Left cardiac atrium (tissue), 4 donors: ENCODE measurements at regions not wholly inside any gene's neighbourhood (a gene's known extent, or its start where the extent isn't known, plus 50 kb on each side); places are given as distances from the start of the nearest gene placed in this dataset.

ENCODE experiments used
- ATAC-seq, 2 donors: fragments of 200-7000 bp; cut with Tn5 transposase; one replicate each; pipeline ENCODE4 v1.9.1; 2020; ENCODE audit warnings: mild to moderate bottlenecking in 2 of 2, moderate library complexity in 2 of 2
- DNase-seq: peaks from one replicate; pipeline ENCODE4 v3.0.0-alpha.2; 2020
- intact Hi-C, 2 donors: fragments of 100-400 bp; cut with DNase I; formaldehyde crosslinking; loops; one replicate each; pipeline versions ENCODE4 v1.14.1 to v1.15.1; 2022 to 2023
- donor health status: DM: no; HTN: yes; CAD: no.
- donor health status: DM: no; HTN: yes; CAD: no; lungs with severe emphysema.
- donor health status: DM: yes; HTN: yes; CAD: no.
- donor health status: Dilated cardiomyopathy.

DNA sequence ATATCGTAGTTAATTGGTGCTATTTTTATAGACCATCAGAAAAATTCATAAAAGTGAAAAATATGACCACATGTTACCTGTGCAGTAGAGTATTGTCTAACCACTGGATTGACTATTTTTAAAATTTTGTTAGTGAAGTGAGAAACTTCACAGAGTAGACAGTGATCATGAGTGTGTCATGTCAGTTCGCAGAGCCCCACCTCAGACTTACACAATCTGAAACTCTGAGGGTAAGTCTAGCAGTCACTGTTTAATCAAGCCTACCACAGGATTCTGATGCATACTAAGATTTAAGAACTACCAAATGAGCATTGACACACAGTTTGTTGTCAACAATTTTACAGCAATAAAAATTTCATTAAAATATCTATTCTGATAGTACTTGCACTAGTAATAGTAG, 552.9 kb upstream of the SUCLG2 start:
- ATAC-seq (no peak), DNase-seq (no peak)
- intact Hi-C loops, result no loop called here

GRCh38 chr3:68206524-68207117, 552.2 kb upstream of the SUCLG2 start:
- DNase-seq, result no peak
- ATAC-seq, result no peak
- intact Hi-C loops, result no loop called here

GRCh38 chr3:68186733-68187132, 532.3 kb upstream of the SUCLG2 start:
- DNase-seq (no peak), ATAC-seq (no peak)
- intact Hi-C loops, result no loop called here

- no peak for DNase-seq
- intact Hi-C loops, result no loop called here
- ATAC-seq, result no peak
Observed at GRCh38 chr3:68176600-68176999, 522.2 kb upstream of the SUCLG2 start.

- intact Hi-C loops, result no loop called here
- DNase-seq (no peak), ATAC-seq (no peak)
Observed at GRCh38 chr3:68173012-68173634, 518.7 kb upstream of the SUCLG2 start.

DNA sequence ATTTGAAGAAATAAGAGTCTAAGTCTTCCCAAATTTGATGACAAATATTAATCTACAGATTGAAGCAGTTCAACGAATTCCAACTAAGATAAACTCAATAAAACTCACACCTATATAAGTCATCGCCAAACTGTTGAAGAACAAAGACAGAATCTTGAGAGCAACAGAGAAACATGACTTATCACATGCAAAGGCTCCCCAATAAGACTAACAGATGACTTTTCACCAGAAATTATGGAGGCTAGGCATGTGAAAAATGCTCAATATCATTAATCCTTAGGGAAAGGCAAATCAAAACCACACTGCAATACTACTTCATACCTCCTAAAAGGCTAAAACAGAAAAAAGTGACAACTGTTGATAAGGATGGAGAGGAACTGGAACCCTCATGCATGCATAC, 517.6 kb upstream of the SUCLG2 start:
- intact Hi-C loops, result no loop called here
- ATAC-seq (no peak), DNase-seq (no peak)

- no peak for ATAC-seq
- intact Hi-C loops, result no loop called here
Observed at GRCh38 chr3:68163968-68164367, 509.6 kb upstream of the SUCLG2 start.

GRCh38 chr3:68163062-68163461, 508.6 kb upstream of the SUCLG2 start:
- ATAC-seq (no peak), DNase-seq (no peak)
- intact Hi-C loops, result no loop called here

More at GRCh38 chr3:68163968-68164367, 509.6 kb upstream of the SUCLG2 start:
- DNase-seq, result no peak

DNA sequence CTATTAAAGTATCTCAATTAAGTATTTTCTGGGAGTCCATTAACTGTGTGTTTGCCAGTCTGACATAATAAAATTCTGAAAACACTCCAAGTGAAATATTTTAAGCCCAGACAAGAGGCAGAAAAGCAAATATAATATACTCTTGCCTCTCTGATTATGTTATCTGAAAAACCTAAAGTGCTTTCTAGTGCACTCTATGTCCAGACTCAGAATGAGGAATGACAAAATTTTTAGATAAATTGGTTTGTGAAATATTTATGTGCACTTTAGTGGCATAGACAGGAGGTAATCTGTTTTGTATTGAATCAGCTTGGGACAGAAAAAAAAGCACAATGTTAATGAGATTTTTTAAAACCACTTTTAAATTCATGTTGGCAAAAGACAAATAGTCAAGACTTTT, 508.2 kb upstream of the SUCLG2 start:
- intact Hi-C loops, result no loop called here
- ATAC-seq, result no peak
- no peak for DNase-seq

DNA sequence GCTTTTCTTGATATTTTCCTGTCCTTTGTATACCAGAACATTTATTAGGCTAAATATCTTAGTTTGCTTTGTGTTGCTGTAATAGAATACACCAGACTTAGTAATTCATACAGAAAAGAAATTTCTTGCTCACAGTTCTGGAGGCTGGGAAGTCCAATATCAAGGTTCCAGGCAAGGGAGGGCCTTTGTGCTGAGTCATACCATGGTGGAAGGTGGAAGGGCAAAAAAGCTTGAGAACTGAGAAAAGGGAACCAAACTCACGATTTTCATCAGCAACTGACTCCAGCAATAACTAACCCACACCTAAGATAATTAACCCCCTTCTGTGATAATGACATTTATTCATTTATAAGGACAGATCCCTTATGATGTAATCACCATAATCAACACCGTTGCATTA, 496.9 kb upstream of the SUCLG2 start:
- ATAC-seq, result no peak
- intact Hi-C loops, result no loop called here

GRCh38 chr3:68148447-68148846, 494.0 kb upstream of the SUCLG2 start:
- ATAC-seq (no peak), DNase-seq (no peak)
- intact Hi-C loops, result no loop called here

More for the DNA sequence above, 496.9 kb upstream of the SUCLG2 start:
- DNase-seq, result no peak

DNA sequence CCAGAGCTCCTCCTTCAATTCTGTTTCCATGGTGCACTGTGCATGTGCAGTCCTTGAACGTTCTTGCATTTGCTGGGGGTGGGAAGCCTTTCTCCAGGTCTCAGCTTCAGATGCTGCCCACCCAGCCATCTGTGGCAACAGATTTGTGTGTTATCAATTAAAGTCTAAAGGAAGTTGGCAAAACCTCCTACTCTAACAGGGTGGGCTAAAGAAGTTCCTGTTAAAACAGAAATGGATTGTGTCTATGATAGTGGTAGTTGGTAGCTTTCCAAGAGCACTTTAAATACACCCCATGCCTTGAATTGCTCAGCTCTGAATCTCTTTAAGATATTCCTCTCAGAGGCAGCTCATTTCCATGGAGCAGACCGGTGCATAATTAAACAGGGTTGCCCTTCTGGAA, 488.0 kb upstream of the SUCLG2 start:
- intact Hi-C loops, result no loop called here
- DNase-seq, result no peak
- no peak for ATAC-seq

- DNase-seq (no peak), ATAC-seq (no peak)
- intact Hi-C loops, result no loop called here
Observed at GRCh38 chr3:68139897-68140296, 485.5 kb upstream of the SUCLG2 start.

DNA sequence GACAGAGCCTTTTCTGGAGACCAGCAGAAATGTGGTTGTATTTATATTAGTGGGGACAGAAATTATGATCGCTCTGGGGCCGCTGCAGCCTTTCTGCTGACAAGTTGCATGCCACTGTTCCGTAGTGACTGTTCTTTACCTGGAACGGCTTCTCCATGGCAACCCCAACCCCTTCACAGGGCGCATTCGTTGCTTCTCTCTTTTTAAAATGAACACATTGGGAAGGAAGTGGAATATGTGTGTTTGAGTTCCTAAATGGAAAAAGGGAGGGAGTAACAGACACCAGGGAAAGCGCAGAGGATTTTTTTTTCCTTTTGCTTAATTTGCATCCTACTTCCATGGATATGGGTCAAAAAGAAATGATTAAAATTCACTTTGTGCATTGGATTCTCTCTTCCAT, 482.0 kb upstream of the SUCLG2 start:
- DNase-seq, result no peak
- ATAC-seq, result no peak
- intact Hi-C loops, result no loop called here

DNA sequence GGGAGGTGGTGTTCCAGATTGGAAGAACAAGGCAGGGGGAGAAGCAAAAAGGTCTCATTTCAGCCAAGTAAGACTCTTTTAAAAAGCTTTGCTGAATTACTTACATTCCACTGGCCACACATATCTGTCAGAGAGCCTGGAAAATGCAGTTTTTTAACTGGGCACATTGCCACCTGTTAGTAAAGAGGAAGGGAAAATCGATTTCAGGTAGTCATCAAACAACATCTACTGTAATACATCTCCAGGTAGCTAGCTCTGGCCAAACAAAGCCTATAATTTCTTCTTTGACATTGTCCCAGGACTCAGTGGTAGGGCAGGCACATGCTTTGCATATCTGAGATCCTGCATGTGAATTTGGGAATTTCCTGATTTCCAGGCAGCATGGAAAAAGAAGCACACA, 480.7 kb upstream of the SUCLG2 start:
- intact Hi-C loops, result no loop called here
- DNase-seq, result no peak
- no peak for ATAC-seq

GRCh38 chr3:68129065-68129464, 474.7 kb upstream of the SUCLG2 start:
- ATAC-seq (no peak), DNase-seq (no peak)
- intact Hi-C loops, result no loop called here

DNA sequence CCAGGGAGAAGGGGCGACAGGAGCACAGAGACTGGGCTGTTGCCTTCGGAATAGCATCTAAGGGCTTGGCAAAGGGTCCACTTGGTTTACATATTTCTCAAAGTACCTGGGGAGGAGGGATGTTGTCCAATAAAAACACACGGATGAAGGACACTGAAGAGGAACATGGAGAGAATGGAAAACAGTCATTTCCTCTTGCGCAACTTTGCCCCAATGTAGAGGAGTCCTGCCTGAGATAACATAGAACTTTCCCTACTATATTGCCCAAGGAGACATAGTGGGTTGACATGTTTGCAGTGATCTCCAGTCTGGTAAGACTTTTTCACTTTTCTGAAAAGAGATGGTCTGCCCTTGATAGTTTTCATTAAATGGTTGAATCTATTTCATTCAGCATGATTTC, 468.8 kb upstream of the SUCLG2 start:
- DNase-seq, result no peak
- no peak for ATAC-seq
- intact Hi-C loops, result no loop called here

GRCh38 chr3:68121287-68121686, 466.9 kb upstream of the SUCLG2 start:
- DNase-seq, result no peak
- intact Hi-C loops, result no loop called here
- no peak for ATAC-seq

DNA sequence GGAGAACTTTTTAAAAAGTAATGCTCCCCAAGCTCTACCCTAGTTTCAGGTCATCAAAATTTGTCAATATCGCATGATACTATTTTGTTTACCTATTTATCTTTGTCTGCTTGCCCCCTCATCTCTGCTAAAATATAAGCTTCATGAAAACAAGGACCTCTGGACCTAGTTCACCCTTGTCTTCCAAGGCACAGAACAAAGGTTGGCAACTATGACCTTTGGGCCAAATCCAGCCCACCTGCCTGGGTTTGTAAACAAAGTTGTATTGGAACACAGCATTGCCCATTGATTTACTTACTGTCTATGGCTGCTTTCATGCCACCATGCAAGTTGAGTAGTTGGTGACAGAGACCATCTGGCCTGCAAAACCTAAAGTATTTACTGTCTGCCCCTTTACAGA, 462.2 kb upstream of the SUCLG2 start:
- intact Hi-C loops, result no loop called here
- DNase-seq, result no peak
- ATAC-seq, result no peak

DNA sequence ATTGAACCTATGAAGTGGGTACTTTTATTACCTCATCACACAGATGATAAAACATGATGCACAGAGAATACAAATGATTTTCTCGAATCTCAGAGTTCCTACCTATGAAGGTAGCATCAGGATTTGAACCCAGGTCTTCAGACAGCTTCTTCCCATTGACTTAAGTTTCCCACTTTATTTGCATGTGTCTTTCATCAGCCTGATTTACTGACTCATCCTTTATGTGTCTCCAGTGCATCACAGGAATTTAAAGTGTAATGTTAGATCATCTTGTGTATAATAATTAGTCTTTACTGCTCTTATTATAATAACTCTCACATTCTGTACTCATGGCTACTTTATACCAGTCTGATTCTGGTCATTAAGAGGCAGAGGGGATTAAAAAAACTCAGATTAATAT, 449.4 kb upstream of the SUCLG2 start:
- ATAC-seq, result no peak
- DNase-seq, result no peak
- intact Hi-C loops, result no loop called here

- DNase-seq, result no peak
- ATAC-seq, result no peak
- intact Hi-C loops, result no loop called here
Observed at GRCh38 chr3:68090571-68090970, 436.2 kb upstream of the SUCLG2 start.

DNA sequence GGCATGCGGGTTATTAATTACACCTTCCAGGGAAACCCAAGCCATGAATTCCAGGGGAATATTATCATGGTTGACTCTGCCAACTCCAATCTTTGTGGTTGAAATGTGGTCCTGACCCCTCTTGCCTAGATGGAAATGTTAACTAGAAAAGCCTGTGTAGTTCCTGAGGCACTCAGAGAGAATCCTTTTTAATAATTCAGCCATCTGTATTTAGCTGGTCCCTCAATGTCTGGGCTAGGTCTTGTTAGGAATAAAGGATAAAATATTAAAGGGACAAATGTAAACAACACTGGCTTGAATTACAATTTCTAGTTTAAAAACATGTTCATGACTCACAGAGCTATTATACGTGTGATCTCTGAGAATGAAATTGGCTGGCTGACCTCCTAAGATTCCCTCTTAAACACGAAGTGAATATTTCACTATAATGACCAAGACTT, 435.2 kb upstream of the SUCLG2 start:
- DNase-seq (no peak), ATAC-seq (no peak)
- intact Hi-C loops, result no loop called here
